HG02870 (cell line): ENCODE measurements at regions not wholly inside any gene's neighbourhood (a gene's known extent, or its start where the extent isn't known, plus 50 kb on each side); places are given as distances from the start of the nearest gene placed in this dataset.

Experiments used
- ATAC-seq: cut with Tn5 transposase; IDR thresholded peaks from one replicate; pipeline ENCODE4 v1.9.1; 2021; ENCODE audit warnings: mild to moderate bottlenecking, moderate library complexity; ENCODE audit not compliant: unreplicated experiment

GRCh38 chr5:104298518-104298917, 735.9 kb upstream of the NUDT12 start:
- no peak for ATAC-seq

DNA sequence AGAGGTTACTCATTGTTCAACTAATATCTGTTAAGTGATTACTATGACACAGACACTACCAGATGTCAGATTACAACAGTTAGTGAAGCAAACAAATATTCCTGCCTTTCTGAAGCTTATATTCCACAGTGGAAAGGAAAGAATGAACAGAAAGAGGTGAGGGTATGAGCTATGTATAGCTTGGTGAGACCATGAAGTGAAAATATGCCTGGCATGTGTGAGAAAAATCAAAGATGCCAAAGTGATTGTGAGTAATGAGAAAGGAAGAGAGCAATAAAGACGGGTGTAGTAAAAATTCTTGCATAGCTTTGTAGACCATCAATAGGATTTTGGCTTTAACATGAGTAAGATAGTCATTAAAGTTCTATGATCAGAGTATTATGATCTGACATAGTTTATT, 734.5 kb upstream of the NUDT12 start:
- no peak for ATAC-seq

DNA sequence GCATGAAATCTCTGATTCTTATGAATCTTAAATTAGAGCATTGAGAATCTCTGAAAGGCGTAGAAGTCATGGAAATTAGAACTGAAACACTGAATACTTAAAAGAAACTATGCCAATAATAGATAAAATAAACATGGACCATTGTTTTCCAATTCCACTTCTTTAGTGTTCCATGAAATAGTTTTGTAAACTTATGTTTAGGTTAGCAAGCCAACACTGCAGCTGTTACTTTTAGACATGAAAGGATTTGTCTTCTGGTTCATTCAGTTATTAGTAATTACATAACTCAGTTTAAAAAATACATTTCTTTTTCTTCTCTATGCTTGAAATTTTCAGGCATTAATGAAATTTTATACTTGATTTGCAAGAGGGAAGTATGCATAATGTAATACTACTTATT, 733.4 kb upstream of the NUDT12 start:
- ATAC-seq = no peak

GRCh38 chr5:104283136-104283535, 720.5 kb upstream of the NUDT12 start:
- no peak for ATAC-seq

DNA sequence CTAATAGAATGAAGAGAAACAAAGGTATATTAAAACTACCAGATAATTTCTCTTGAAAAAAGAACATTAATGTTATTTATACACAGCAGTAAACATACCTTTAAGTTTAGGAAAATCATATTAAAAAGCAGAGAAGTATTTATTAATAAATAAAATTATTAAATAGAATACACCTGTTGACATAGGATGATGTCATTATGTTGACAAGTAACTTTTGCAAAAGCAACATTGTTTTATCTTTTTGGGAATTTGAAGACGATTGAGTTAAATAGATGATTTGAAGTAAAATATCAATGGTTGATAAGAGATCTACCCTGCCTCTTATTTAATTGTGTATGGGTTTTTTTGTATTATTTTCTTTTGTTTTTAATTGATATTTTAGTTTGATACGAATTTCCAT, 711.1 kb upstream of the NUDT12 start:
- no peak for ATAC-seq

GRCh38 chr5:104267320-104268015, 704.9 kb upstream of the NUDT12 start:
- ATAC-seq = no peak

- no peak for ATAC-seq
Observed at GRCh38 chr5:104266161-104266560, 703.6 kb upstream of the NUDT12 start.

GRCh38 chr5:104265531-104266140, 703.0 kb upstream of the NUDT12 start:
- no peak for ATAC-seq

DNA sequence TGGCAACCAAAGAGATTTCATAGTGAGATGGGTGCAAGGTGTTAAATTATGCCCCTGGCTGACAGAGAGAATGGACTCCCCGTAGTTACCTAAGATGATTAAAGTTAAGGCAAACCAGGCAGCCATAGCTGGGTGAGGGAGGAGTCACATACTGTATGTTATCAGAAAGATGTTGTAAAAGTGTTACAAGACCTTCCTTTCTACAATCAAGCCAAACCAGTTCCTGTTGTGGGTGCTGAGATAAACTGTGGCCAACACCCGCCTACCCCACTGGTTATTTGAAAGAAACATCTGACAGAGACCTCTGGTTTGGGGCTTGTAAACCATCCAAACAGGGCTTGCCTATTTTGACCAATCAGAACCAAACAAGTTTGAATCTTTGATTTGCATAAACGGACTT, 684.7 kb upstream of the NUDT12 start:
- no peak for ATAC-seq

- ATAC-seq = no peak
Observed at GRCh38 chr5:104241046-104241445, 678.5 kb upstream of the NUDT12 start.

DNA sequence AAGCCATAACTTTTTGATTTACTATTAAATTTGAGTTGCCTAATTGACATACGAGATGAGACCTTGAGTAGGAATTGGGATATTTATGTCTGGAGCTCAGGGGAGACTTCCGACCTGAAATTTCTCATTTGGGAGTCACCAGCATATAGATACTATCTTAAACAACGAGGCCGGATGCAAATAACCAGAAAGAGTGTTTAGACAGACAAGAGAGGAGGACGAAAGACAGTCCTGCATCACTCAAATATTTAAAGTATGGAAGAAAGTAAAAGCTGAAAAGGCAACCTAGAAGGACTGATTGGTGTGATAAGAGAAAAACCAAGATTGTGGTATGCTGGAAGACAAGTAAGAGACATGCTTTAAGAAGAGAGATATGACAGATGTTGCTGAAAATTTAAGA, 675.0 kb upstream of the NUDT12 start:
- ATAC-seq = no peak

DNA sequence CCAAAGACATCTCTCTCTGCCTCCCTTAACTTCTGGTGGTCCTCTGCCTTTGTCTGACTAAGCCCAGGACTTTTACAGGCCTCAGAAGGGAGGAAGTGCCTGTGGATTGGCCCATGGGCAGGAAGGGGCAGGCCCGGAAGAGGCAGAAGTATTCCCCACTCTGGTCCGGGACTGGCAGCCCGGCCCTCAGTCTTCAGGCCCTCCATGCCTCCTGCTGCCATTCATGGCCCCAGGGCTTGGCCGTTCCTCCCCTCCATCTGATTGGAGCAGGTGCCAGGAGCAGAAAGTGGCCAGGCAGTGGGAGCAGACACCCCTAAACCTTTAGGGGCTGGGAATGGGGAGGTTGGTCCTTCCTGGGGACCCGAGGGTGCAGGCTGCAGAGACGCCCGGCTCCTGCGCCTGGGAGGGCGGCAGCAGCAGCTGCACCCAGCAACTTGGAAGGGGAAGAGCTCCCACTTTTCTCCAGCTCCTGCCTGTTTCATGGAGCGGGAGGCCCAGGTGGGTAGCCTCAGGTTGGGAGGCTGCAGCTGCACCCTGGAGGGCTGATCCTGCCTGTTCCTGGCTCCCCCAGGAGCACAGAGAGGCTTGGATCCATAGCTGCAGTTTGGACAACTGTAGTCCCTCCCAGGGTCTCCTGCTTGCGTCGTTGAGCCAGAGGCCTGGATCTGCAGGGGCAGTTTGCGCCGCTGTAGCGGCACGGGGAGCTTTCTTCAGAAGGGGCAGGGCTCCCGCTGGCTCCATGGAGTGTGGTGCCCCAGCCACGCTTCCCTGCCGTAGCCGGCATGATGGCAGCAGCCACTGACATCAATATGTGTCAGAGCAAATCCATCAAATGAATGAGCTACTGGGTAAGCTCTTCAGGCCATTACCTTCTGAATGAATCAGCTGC, 661.5 kb upstream of the NUDT12 start:
- ATAC-seq = no peak

GRCh38 chr5:104218200-104218599, 655.6 kb upstream of the NUDT12 start:
- ATAC-seq = no peak

- ATAC-seq = no peak
Observed at GRCh38 chr5:104213216-104213615, 650.6 kb upstream of the NUDT12 start.

DNA sequence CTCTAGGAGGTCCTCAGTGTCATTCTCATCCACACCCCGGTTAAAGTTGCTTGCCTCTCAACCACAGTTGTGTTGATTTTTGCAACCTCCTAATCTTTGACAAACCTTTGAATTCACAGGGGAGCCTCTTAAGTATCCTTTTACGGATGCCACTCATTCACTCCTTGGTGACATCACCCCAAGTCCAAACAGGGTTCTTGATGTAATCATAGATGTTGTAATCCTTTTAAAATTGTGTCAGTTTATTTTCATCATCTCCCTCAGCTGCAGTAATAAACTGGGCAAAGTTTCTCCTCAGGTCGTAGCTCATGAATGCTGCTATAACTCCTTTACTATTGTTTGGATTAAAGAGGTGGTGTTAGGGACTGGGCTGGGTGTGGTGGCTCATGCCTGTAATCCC, 637.2 kb upstream of the NUDT12 start:
- no peak for ATAC-seq

DNA sequence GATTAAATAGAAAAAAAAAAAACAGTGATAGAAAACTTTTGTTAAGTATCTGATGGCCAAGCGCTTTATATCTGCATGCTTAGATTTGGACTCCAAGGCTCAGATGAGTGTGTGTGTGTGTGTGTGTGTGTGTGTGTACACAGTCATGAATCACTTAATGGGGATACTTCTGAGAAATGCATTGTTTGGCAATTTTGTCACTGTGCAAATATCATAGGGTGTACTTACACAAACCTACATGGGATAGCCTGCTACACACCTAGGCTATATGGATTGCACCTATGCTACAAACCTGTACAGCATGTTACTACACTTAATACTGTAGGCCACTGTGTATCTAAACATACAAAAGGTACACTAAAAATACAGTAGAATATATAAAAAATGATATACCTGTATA, 635.6 kb upstream of the NUDT12 start:
- no peak for ATAC-seq

DNA sequence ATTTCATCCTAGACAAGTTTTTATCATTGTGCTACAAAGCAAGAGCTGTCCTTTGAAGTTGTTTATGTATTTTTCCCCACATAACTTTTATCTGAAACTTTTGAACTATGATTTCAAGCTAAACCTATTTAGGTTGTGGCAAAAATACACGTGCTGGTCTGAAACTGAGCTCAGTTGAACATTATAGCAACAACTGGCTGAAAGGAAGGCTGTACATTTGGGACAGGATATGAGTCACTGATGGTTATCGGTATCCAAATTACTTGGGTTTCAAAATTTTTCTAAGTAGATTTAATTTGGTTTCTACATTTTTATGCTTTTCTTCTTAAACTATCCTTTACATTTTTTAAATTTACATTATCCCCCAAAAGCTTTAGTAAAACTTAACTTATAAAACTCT, 627.3 kb upstream of the NUDT12 start:
- no peak for ATAC-seq

DNA sequence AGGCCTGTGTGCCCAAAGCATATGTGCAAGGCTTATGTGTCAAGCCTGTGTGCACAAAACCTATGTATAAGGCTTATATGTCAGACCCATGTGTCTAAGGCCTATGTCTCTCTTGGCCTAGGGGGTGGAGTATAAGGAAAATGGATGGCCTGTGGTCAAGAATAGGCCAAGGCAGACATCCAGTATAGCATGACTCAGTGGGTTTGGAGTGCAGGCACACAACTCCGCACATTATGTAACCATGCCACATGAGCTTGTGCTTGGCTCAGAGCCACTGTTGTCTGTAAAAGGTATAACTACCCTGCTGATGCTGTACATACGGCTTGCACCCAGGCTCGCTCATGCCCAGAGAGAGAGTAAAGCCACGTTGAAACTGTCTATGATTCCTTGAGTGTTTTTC, 626.4 kb upstream of the NUDT12 start:
- no peak for ATAC-seq

GRCh38 chr5:104187656-104188055, 625.1 kb upstream of the NUDT12 start:
- ATAC-seq = no peak

- ATAC-seq = no peak
Observed at GRCh38 chr5:104186510-104186909, 623.9 kb upstream of the NUDT12 start.

GRCh38 chr5:104186100-104186499, 623.5 kb upstream of the NUDT12 start:
- no peak for ATAC-seq

DNA sequence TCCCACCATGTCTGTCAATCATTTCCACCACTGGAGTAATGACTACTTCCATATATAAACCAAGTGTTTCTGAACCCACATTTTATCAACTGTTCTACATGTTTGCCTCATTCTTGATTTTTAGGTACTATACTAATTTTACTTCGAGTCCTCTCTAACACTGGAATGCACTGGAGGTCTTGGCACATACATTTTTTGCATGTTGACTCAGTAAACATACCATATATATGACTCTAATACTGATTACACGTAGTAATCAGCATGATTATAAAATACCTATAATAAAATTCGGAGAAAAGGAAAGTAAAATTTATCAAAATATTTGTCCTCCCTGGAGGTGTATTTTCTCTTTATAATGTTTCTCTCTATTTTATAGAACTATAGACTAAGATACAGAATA, 621.7 kb upstream of the NUDT12 start:
- ATAC-seq = no peak
